HepG2 (cell line): ENCODE measurements at regions not wholly inside any gene's neighbourhood (a gene's known extent, or its start where the extent isn't known, plus 50 kb on each side); places are given as distances from the start of the nearest gene placed in this dataset.
A peak's percentile ranks its signal among the peaks of the same experiment; 100 is the strongest.

Experiments
- ATAC-seq: fragments of 200-7000 bp; cut with Tn5 transposase; 3 replicates; pipeline ENCODE4 v1.9.1; 2020; ENCODE audit warnings: mild to moderate bottlenecking, moderate library complexity
- BruUV-seq: library from RNA; stranded (reverse); fragments of 400-500 nt; replicated peaks from 2 replicates; lab custom pipeline; 2021; lab: Mats Ljungman, UMichigan
- CTCF ChIA-PET: fragments of 300-600 bp; formaldehyde crosslinking; extraction: SDS; loops from one replicate; lab custom pipeline; 2021; ENCODE audit warnings: low total read pairs, inconsistent platforms, low intra/inter-chr PET ratio; lab: Yijun Ruan, JAX
- POLR2A ChIA-PET: fragments of 350-600 bp; sonication (Branson Sonifier 250); formaldehyde crosslinking; loops from one replicate; lab custom pipeline; 2020; ENCODE audit warnings: antibody characterized with exemption, inconsistent platforms; lab: Yijun Ruan, JAX
- DNase-seq: peaks from one replicate; pipeline ENCODE4 v3.0.0-alpha.2; 2015; ENCODE audit warnings: low spot score
- FAIRE-seq: peaks from 3 replicates; lab custom pipeline; 2011; peaks lifted over from hg19 to GRCh38; lab: Jason Lieb, UNC
- H2AFZ ChIP-seq: one replicate; pipeline ENCODE4 v1.6.1; 2011; ENCODE audit warnings: low read length, inconsistent platforms
- H3K27ac ChIP-seq: fragments of 300-600 bp; 3 replicates; pipeline ENCODE4 v1.8.0; 2011; ENCODE audit warnings: mixed run types, mild to moderate bottlenecking, mixed read lengths, low read length, inconsistent platforms; ENCODE audit not compliant: insufficient read depth; ENCODE audit errors: extremely low read length
- H3K27me3 ChIP-seq, 2 experiments: fragments of 200-600 bp in 1 of 2; 2 replicates in 1 of 2; 3 replicates in 1 of 2; pipeline versions ENCODE4 v1.6.0 to v1.8.0; 2011; ENCODE audit warnings: low read length in 2 of 2, mild to moderate bottlenecking in 2 of 2, moderate library complexity in 2 of 2, inconsistent platforms in 1 of 2; ENCODE audit not compliant: insufficient read depth in 2 of 2, control insufficient read depth in 1 of 2
- H3K36me3 ChIP-seq, 2 experiments: fragments of 200-600 bp in 1 of 2; replicated peaks in 1 of 2; 2 replicates in 1 of 2; 3 replicates in 1 of 2; pipeline versions ENCODE4 v1.5.1 to v1.8.0; 2011; ENCODE audit warnings: low read length in 2 of 2, inconsistent platforms in 1 of 2; ENCODE audit not compliant: insufficient read depth in 2 of 2, control insufficient read depth in 1 of 2
- H3K4me1 ChIP-seq: 2 replicates; pipeline ENCODE4 v1.5.1; 2012; ENCODE audit warnings: low read length, inconsistent platforms; ENCODE audit not compliant: insufficient read depth
- H3K4me2 ChIP-seq: 2 replicates; pipeline ENCODE4 v1.6.0; 2011; ENCODE audit warnings: low read depth, low read length, inconsistent platforms
- H3K4me3 ChIP-seq, 3 experiments: fragments of 200-600 bp in 1 of 3; sonication (generic), shearing (Covaris generic) in 1 of 3; replicated peaks in 1 of 3; 2 replicates each; pipeline ENCODE4 v1.5.1; 2011 to 2016; ENCODE audit warnings: low read length in 3 of 3, inconsistent platforms in 2 of 3, low read depth in 2 of 3, mild to moderate bottlenecking in 2 of 3, control low read depth in 1 of 3, mixed read lengths in 1 of 3; ENCODE audit not compliant: insufficient read depth in 1 of 3
- H3K79me2 ChIP-seq: one replicate; pipeline ENCODE4 v1.6.1; 2011; ENCODE audit warnings: low read length, inconsistent platforms; ENCODE audit not compliant: insufficient read depth
- H3K9ac ChIP-seq: 2 replicates; pipeline ENCODE4 v1.6.0; 2011; ENCODE audit warnings: mild to moderate bottlenecking, low read depth, low read length, inconsistent platforms; ENCODE audit not compliant: insufficient read depth
- H3K9me3 ChIP-seq: 2 replicates; pipeline ENCODE4 v1.5.1; 2012; ENCODE audit warnings: mild to moderate bottlenecking, low read length
- H4K20me1 ChIP-seq: 2 replicates; pipeline ENCODE4 v1.6.0; 2011; ENCODE audit warnings: inconsistent platforms, mild to moderate bottlenecking, low read length, moderate library complexity; ENCODE audit not compliant: insufficient read depth
- BRF2 ChIP-seq: sonication (generic); formaldehyde crosslinking; IDR thresholded peaks from 2 replicates; pipeline ENCODE4 v1.8.1; 2022; ENCODE audit warnings: mild to moderate bottlenecking, missing genetic modification reagents
- ETV6 ChIP-seq: sonication (generic); formaldehyde crosslinking; conservative IDR thresholded peaks from 2 replicates; pipeline ENCODE4 v1.4.0; 2020; ENCODE audit warnings: missing genetic modification reagents
- LCORL ChIP-seq, 2 experiments: fragments of 450-650 bp in 1 of 2; sonication (generic) in 1 of 2; formaldehyde crosslinking in 1 of 2; IDR thresholded peaks; 2 replicates each; pipeline versions ENCODE4 v1.5.0 to v1.6.1; 2017 to 2020; ENCODE audit warnings: antibody characterized with exemption in 1 of 2, missing genetic modification reagents in 1 of 2
- MAX ChIP-seq: IDR thresholded peaks from 2 replicates; pipeline ENCODE4 v1.6.1; 2012; ENCODE audit warnings: inconsistent platforms
- MIER2 ChIP-seq: IDR thresholded peaks from 2 replicates; pipeline ENCODE4 v1.6.1; 2016; ENCODE audit warnings: missing biosample characterization, missing genetic modification reagents
- MXD3 ChIP-seq: IDR thresholded peaks from 2 replicates; pipeline ENCODE4 v1.6.1; 2016; ENCODE audit warnings: mild to moderate bottlenecking, missing biosample characterization, missing genetic modification reagents
- NFYB ChIP-seq: sonication (generic); formaldehyde crosslinking; IDR thresholded peaks from 2 replicates; pipeline ENCODE4 v1.4.0; 2020; ENCODE audit warnings: missing genetic modification reagents
- PAXIP1 ChIP-seq: sonication (generic); formaldehyde crosslinking; conservative IDR thresholded peaks from 2 replicates; pipeline ENCODE4 v1.4.0; 2020; ENCODE audit warnings: mild to moderate bottlenecking, missing genetic modification reagents, moderate library complexity
- PREB ChIP-seq: sonication (generic); formaldehyde crosslinking; IDR thresholded peaks from 2 replicates; pipeline ENCODE4 v1.4.0; 2020; ENCODE audit warnings: missing genetic modification reagents
- RNF2 ChIP-seq: fragments of 450-650 bp; conservative IDR thresholded peaks from 2 replicates; pipeline ENCODE4 v1.6.1; 2016; ENCODE audit warnings: low read depth
- SAP130 ChIP-seq: IDR thresholded peaks from 2 replicates; pipeline ENCODE4 v1.6.1; 2016; ENCODE audit warnings: low read depth
- TEAD3 ChIP-seq: optimal IDR thresholded peaks from 2 replicates; pipeline ENCODE3; 2016; ENCODE audit warnings: borderline replicate concordance
- ZBTB33 ChIP-seq: sonication (generic); formaldehyde crosslinking; IDR thresholded peaks from 2 replicates; pipeline ENCODE4 v1.4.0; 2020; ENCODE audit warnings: missing genetic modification reagents
- ZNF296 ChIP-seq: sonication (generic); formaldehyde crosslinking; conservative IDR thresholded peaks from 2 replicates; pipeline ENCODE4 v1.5.0; 2020; ENCODE audit warnings: mild to moderate bottlenecking, missing genetic modification reagents
- ZNF468 ChIP-seq: sonication (generic); formaldehyde crosslinking; IDR thresholded peaks from 2 replicates; pipeline ENCODE4 v1.8.0; 2022; ENCODE audit warnings: mild to moderate bottlenecking, moderate library complexity, missing genetic modification reagents
- ZNF616 ChIP-seq: sonication (generic); formaldehyde crosslinking; IDR thresholded peaks from 2 replicates; pipeline ENCODE4 v1.5.0; 2020; ENCODE audit warnings: low read depth, mild to moderate bottlenecking, missing genetic modification reagents
- ZNF766 ChIP-seq: sonication (generic); formaldehyde crosslinking; IDR thresholded peaks from 2 replicates; pipeline ENCODE4 v1.5.0; 2020; ENCODE audit warnings: missing genetic modification reagents, borderline replicate concordance
- WGBS: methylation state at CpG from one replicate; pipeline ENCODE4 v1.1.6; 2017; ENCODE audit warnings: low lambda C conversion rate; 5-methylcytosine and 5-hydroxymethylcytosine counted together
- in situ Hi-C: cut with HindIII; loops from 2 replicates; pipeline ENCODE4 v1.10.0; 2017; ENCODE audit warnings: low pct_unique_long_range_greater_than_20kb; ENCODE audit not compliant: extremely low pct_ligation_motif_present
- intact Hi-C: fragments of 100-400 bp; cut with micrococcal nuclease; formaldehyde crosslinking; loops from one replicate; pipeline ENCODE4 v1.10.0; 2022; ENCODE audit not compliant: unreplicated experiment

GRCh38 chr9:36457836-36458429 is 57.9 kb upstream of the RNF38 start:
- H3K9ac ChIP-seq: no peak overlapping the region
- WGBS: 52% methylated on average over 7 of the region's 7 CpGs
- H3K27ac ChIP-seq: no peak overlapping the region
- intact Hi-C loops (no loop called here), in situ Hi-C loops (no loop called here)
- ChIA-PET CTCF (no interaction called here), POLR2A (interaction anchor here (0.7 to 1.8 kb wide), 3 partner anchors 28 to 141 kb away, joined by 3 to 6 read pairs (median 4); no protein-coding TSS in a partner anchor)
- peaks cover 27% of the 10 kb centered on the region for H3K4me1 ChIP-seq
- H3K9me3 ChIP-seq: no peaks in the 10 kb centered on the region
- peaks cover 9% of the 10 kb centered on the region for H3K79me2 ChIP-seq
- H3K4me2 ChIP-seq: no peak overlapping the region
- FAIRE-seq (peak; percentile 56), ATAC-seq (peak; percentile 94), DNase-seq (peak; percentile 70)
- no peaks in the 10 kb centered on the region; a peak in 2 of 5 replicates for H3K36me3 ChIP-seq
- peaks cover 2% of the 10 kb centered on the region; the same call in 1 of the 2 replicates for H4K20me1 ChIP-seq
- no peak overlapping the region for H3K4me3 ChIP-seq
- no TSS peak for BruUV-seq
- no peak overlapping the region for H2AFZ ChIP-seq
- no peaks in the 10 kb centered on the region for H3K27me3 ChIP-seq
- peak; percentile 35 for TF ChIP-seq TEAD3 (CRISPR knock-in tag)
- TF ChIP-seq MIER2 (CRISPR knock-in tag): no peak
- no peak for TF ChIP-seq ETV6 (CRISPR knock-in tag)
- no peak for TF ChIP-seq ZBTB33 (CRISPR knock-in tag)
- no peak for TF ChIP-seq ZNF616 (CRISPR knock-in tag)
- no peak for TF ChIP-seq ZNF296 (CRISPR knock-in tag)
- no peak for TF ChIP-seq BRF2 (CRISPR knock-in tag)
- no peak for TF ChIP-seq MXD3 (CRISPR knock-in tag)
- no peak for TF ChIP-seq ZNF766 (CRISPR knock-in tag)
- no peak for TF ChIP-seq RNF2
- no peak for TF ChIP-seq ZNF468
- no peak for TF ChIP-seq PREB (CRISPR knock-in tag)
- TF ChIP-seq NFYB (CRISPR knock-in tag): 0 out of 2 replicates have a peak, but pooled peaks have one; percentile 16
- TF ChIP-seq SAP130 (CRISPR knock-in tag): peak; percentile 20; the same call in 1 of the 2 replicates
- TF ChIP-seq PAXIP1 (CRISPR knock-in tag): 0 out of 2 replicates have a peak, but pooled peaks have one; percentile 27
- TF ChIP-seq LCORL (IDR thresholded peaks at IDR 0.05): no peak
- peak; percentile 74; the same call in 1 of the 2 replicates for TF ChIP-seq LCORL (CRISPR knock-in tag; IDR thresholded peaks at IDR 0.05)
- no peak for TF ChIP-seq MAX
